NCI-H2107 treated with DMSO at 0.1 percent for 48 hours (cell line): ENCODE measurements at regions not wholly inside any gene's neighbourhood (a gene's known extent, or its start where the extent isn't known, plus 50 kb on each side); places are given as distances from the start of the nearest gene placed in this dataset.
"Not testable (repeated sequence)": the region's sequence is repeated elsewhere in the genome, so short reads cannot be mapped to it uniquely, and the experiment has no call there.

Experiments used
- DNase-seq: peaks from one replicate; lab custom pipeline; 2025; ENCODE audit not compliant: unreplicated experiment; lab: John Stamatoyannopoulos, UW

- DNase-seq, result no peak
These were observed 1265.5 kb downstream of the PCDH9 start for GRCh38 chr13:65964672-65965071.

- no peak for DNase-seq
These were observed 1270.8 kb downstream of the PCDH9 start for GRCh38 chr13:65959305-65959704.

- no peak for DNase-seq
These were observed 1283.7 kb downstream of the PCDH9 start for GRCh38 chr13:65946387-65946786.

GRCh38 chr13:65943708-65944107 lies 1286.4 kb downstream of the PCDH9 start:
- DNase-seq, result no peak

GRCh38 chr13:65943024-65943423 lies 1287.1 kb downstream of the PCDH9 start:
- no peak for DNase-seq

GRCh38 chr13:65940720-65941119 lies 1289.4 kb downstream of the PCDH9 start:
- peak; percentile 61 for DNase-seq

- DNase-seq, result no peak
These were observed 1292.9 kb downstream of the PCDH9 start for GRCh38 chr13:65937251-65937650.

GRCh38 chr13:65936249-65936648 lies 1293.9 kb downstream of the PCDH9 start:
- no peak for DNase-seq

GRCh38 chr13:65932587-65933239 lies 1297.4 kb downstream of the PCDH9 start:
- DNase-seq, result no peak

- DNase-seq, result no peak
These were observed 1298.1 kb downstream of the PCDH9 start for GRCh38 chr13:65932013-65932412.

GRCh38 chr13:65929436-65929835 lies 1300.7 kb downstream of the PCDH9 start:
- no peak for DNase-seq

- DNase-seq, result no peak
These were observed 1303.4 kb downstream of the PCDH9 start for GRCh38 chr13:65926750-65927171.

- not testable (repeated sequence) for DNase-seq
These were observed 1307.3 kb downstream of the PCDH9 start for GRCh38 chr13:65922846-65923245.

GRCh38 chr13:65921933-65922332 lies 1308.2 kb downstream of the PCDH9 start:
- DNase-seq, result no peak

GRCh38 chr13:65917731-65918130 lies 1312.4 kb downstream of the PCDH9 start:
- no peak for DNase-seq

- DNase-seq, result no peak
These were observed 1314.9 kb downstream of the PCDH9 start for GRCh38 chr13:65915195-65915594.

- no peak for DNase-seq
These were observed 1315.4 kb downstream of the PCDH9 start for GRCh38 chr13:65914716-65915115.

- no peak for DNase-seq
These were observed 1317.0 kb downstream of the PCDH9 start for GRCh38 chr13:65913173-65913572.

GRCh38 chr13:65912516-65912915 lies 1317.6 kb downstream of the PCDH9 start:
- DNase-seq, result no peak

- no peak for DNase-seq
These were observed 1318.5 kb downstream of the PCDH9 start for GRCh38 chr13:65911546-65912193.

GRCh38 chr13:65909501-65909900 lies 1320.6 kb downstream of the PCDH9 start:
- no peak for DNase-seq

GRCh38 chr13:65907666-65908525 lies 1322.2 kb downstream of the PCDH9 start:
- no peak for DNase-seq
